ENCODE measurements at regions not wholly inside any gene's neighbourhood (a gene's known extent, or its start where the extent isn't known, plus 50 kb on each side); places are given as distances from the start of the nearest gene placed in this dataset.

- no peak for TF ChIP-seq CTCF (conservative IDR thresholded peaks at IDR 0.05; ENCODE audit: control insufficient read depth, insufficient read depth, low read depth, low read length)
These were observed 384.5 kb downstream of the LIG4 start for GRCh38 chr13:107830804-107831203.

GRCh38 chr13:107827840-107828549 lies 387.3 kb downstream of the LIG4 start:
- DNase-seq (ENCODE audit: low read depth) = no peak
- no peak overlapping the region for H3K4me3 ChIP-seq (ENCODE audit: control insufficient read depth, low read depth, low read length)
- TF ChIP-seq CTCF (conservative IDR thresholded peaks at IDR 0.05; ENCODE audit: control insufficient read depth, insufficient read depth, low read depth, low read length) = no peak

More at GRCh38 chr13:107830804-107831203, 384.5 kb downstream of the LIG4 start:
- no peak overlapping the region for H3K4me3 ChIP-seq (ENCODE audit: control insufficient read depth, low read depth, low read length)
- no peak for DNase-seq (ENCODE audit: low read depth)

GRCh38 chr13:107824635-107825034 lies 390.7 kb downstream of the LIG4 start:
- DNase-seq (ENCODE audit: low read depth) = no peak
- no peak for TF ChIP-seq CTCF (conservative IDR thresholded peaks at IDR 0.05; ENCODE audit: control insufficient read depth, insufficient read depth, low read depth, low read length)
- H3K4me3 ChIP-seq (ENCODE audit: control insufficient read depth, low read depth, low read length) = no peak overlapping the region

GRCh38 chr13:107822006-107822405 lies 393.3 kb downstream of the LIG4 start:
- no peak for TF ChIP-seq CTCF (conservative IDR thresholded peaks at IDR 0.05; ENCODE audit: control insufficient read depth, insufficient read depth, low read depth, low read length)
- DNase-seq (ENCODE audit: low read depth) = no peak
- no peak overlapping the region for H3K4me3 ChIP-seq (ENCODE audit: control insufficient read depth, low read depth, low read length)

- TF ChIP-seq CTCF (conservative IDR thresholded peaks at IDR 0.05; ENCODE audit: control insufficient read depth, insufficient read depth, low read depth, low read length) = no peak
- no peak overlapping the region for H3K4me3 ChIP-seq (ENCODE audit: control insufficient read depth, low read depth, low read length)
- DNase-seq (ENCODE audit: low read depth) = no peak
These were observed 393.8 kb downstream of the LIG4 start for GRCh38 chr13:107821492-107821891.

- no peak for DNase-seq (ENCODE audit: low read depth)
- no peak for TF ChIP-seq CTCF (conservative IDR thresholded peaks at IDR 0.05; ENCODE audit: control insufficient read depth, insufficient read depth, low read depth, low read length)
- no peak overlapping the region for H3K4me3 ChIP-seq (ENCODE audit: control insufficient read depth, low read depth, low read length)
These were observed 396.3 kb downstream of the LIG4 start for GRCh38 chr13:107819071-107819470.

Measured in fibroblast of mammary gland (primary cell).